Spinal cord (tissue), 9 donors: ENCODE measurements at regions not wholly inside any gene's neighbourhood (a gene's known extent, or its start where the extent isn't known, plus 50 kb on each side); places are given as distances from the start of the nearest gene placed in this dataset.

Experiments
- DNase-seq, 6 donors: peaks; one replicate each; pipeline versions ENCODE4 v3.0.0 to v3.0.0-alpha.2; 2013 to 2015; ENCODE audit warnings: low spot score in 6 of 6, low read depth in 4 of 6
- H3K27ac ChIP-seq: one replicate; pipeline ENCODE4 v1.5.1; 2013; ENCODE audit warnings: low read depth, low read length, control low read depth
- H3K27me3 ChIP-seq: one replicate; pipeline ENCODE4 v1.6.1; 2013; ENCODE audit warnings: low read length; ENCODE audit not compliant: control insufficient read depth, insufficient read depth
- H3K36me3 ChIP-seq: one replicate; pipeline ENCODE4 v1.6.1; 2013; ENCODE audit warnings: low read length; ENCODE audit not compliant: control insufficient read depth, insufficient read depth
- H3K4me1 ChIP-seq: one replicate; pipeline ENCODE4 v1.6.1; 2013; ENCODE audit warnings: low read length; ENCODE audit not compliant: control insufficient read depth, insufficient read depth
- H3K4me3 ChIP-seq: one replicate; pipeline ENCODE4 v1.5.1; 2013; ENCODE audit warnings: low read depth, low read length, control low read depth
- H3K9me3 ChIP-seq: one replicate; pipeline ENCODE4 v1.6.1; 2013; ENCODE audit warnings: low read length; ENCODE audit not compliant: control insufficient read depth, insufficient read depth
- WGBS: methylation state at CpG from one replicate; pipeline ENCODE4 v1.1.5; 2013; ENCODE audit warnings: missing lambda C conversion rate; ENCODE audit not compliant: insufficient coverage; 5-methylcytosine and 5-hydroxymethylcytosine counted together
- donor health status: healthy.

GRCh38 chr3:88986834-88987233 lies 120.6 kb upstream of the EPHA3 start:
- Histone ChIP-seq H3K9me3 (no peaks in the 10 kb centered on the region), H3K36me3 (no peaks in the 10 kb centered on the region), H3K27ac (no peak overlapping the region), H3K4me3 (no peak overlapping the region), H3K4me1 (no peaks in the 10 kb centered on the region), H3K27me3 (no peaks in the 10 kb centered on the region)
- peak in 1 of 6 donors; percentile 3 for DNase-seq
- no CpG with 5 or more reads among the region's 2 CpGs for WGBS

GRCh38 chr3:88987776-88988175 lies 119.6 kb upstream of the EPHA3 start:
- Histone ChIP-seq H3K36me3 (no peaks in the 10 kb centered on the region), H3K4me3 (no peak overlapping the region), H3K27me3 (no peaks in the 10 kb centered on the region), H3K4me1 (no peaks in the 10 kb centered on the region), H3K9me3 (no peaks in the 10 kb centered on the region), H3K27ac (no peak overlapping the region)
- no peak for DNase-seq

- Histone ChIP-seq H3K9me3 (no peaks in the 10 kb centered on the region), H3K36me3 (no peaks in the 10 kb centered on the region), H3K27ac (no peak overlapping the region), H3K27me3 (no peaks in the 10 kb centered on the region), H3K4me1 (no peaks in the 10 kb centered on the region), H3K4me3 (no peak overlapping the region)
- no peak for DNase-seq
- WGBS: 89% methylated on average over 2 of the region's 3 CpGs
These were observed 118.5 kb upstream of the EPHA3 start for GRCh38 chr3:88988906-88989305.

GRCh38 chr3:88991496-88991895 lies 115.9 kb upstream of the EPHA3 start:
- Histone ChIP-seq H3K27me3 (no peaks in the 10 kb centered on the region), H3K4me3 (no peak overlapping the region), H3K9me3 (no peaks in the 10 kb centered on the region), H3K36me3 (no peaks in the 10 kb centered on the region), H3K27ac (no peak overlapping the region), H3K4me1 (no peaks in the 10 kb centered on the region)
- DNase-seq: no peak

GRCh38 chr3:88996691-88997090 lies 110.7 kb upstream of the EPHA3 start:
- Histone ChIP-seq H3K27me3 (no peaks in the 10 kb centered on the region), H3K9me3 (no peaks in the 10 kb centered on the region), H3K27ac (no peak overlapping the region), H3K4me1 (no peaks in the 10 kb centered on the region), H3K36me3 (no peaks in the 10 kb centered on the region), H3K4me3 (no peak overlapping the region)
- WGBS: 60% methylated on average over 1 of the region's 3 CpGs
- DNase-seq: peak in 3 of 6 donors; percentile 5 to 84 (median 7)

GRCh38 chr3:88997260-88997659 lies 110.2 kb upstream of the EPHA3 start:
- no peak overlapping the region for H3K4me3 ChIP-seq
- no peaks in the 10 kb centered on the region for H3K27me3 ChIP-seq
- DNase-seq: peak in 2 of 6 donors; percentile 16 to 25
- no peaks in the 10 kb centered on the region for H3K4me1 ChIP-seq
- no CpG with 5 or more reads among the region's 3 CpGs for WGBS
- no peak overlapping the region for H3K27ac ChIP-seq
- no peaks in the 10 kb centered on the region for H3K36me3 ChIP-seq
- no peaks in the 10 kb centered on the region for H3K9me3 ChIP-seq

GRCh38 chr3:89000886-89001285 lies 106.5 kb upstream of the EPHA3 start:
- Histone ChIP-seq H3K36me3 (no peaks in the 10 kb centered on the region), H3K9me3 (no peaks in the 10 kb centered on the region), H3K4me3 (no peak overlapping the region), H3K27ac (no peak overlapping the region), H3K27me3 (no peaks in the 10 kb centered on the region), H3K4me1 (no peaks in the 10 kb centered on the region)
- no CpG with 5 or more reads among the region's 1 CpG for WGBS
- DNase-seq: peak in 1 of 6 donors; percentile 23

- no peaks in the 10 kb centered on the region for H3K9me3 ChIP-seq
- no peaks in the 10 kb centered on the region for H3K36me3 ChIP-seq
- no peak overlapping the region for H3K4me3 ChIP-seq
- DNase-seq: no peak
- H3K4me1 ChIP-seq: no peaks in the 10 kb centered on the region
- WGBS: no CpG with 5 or more reads among the region's 5 CpGs
- H3K27ac ChIP-seq: no peak overlapping the region
- H3K27me3 ChIP-seq: no peaks in the 10 kb centered on the region
These were observed 105.2 kb upstream of the EPHA3 start for GRCh38 chr3:89002191-89002590.

GRCh38 chr3:89013536-89013935 lies 93.9 kb upstream of the EPHA3 start:
- Histone ChIP-seq H3K4me3 (no peak overlapping the region), H3K36me3 (no peaks in the 10 kb centered on the region), H3K27ac (no peak overlapping the region), H3K27me3 (no peaks in the 10 kb centered on the region), H3K9me3 (peaks cover 2% of the 10 kb centered on the region), H3K4me1 (no peaks in the 10 kb centered on the region)
- peak in 1 of 6 donors; percentile 80 for DNase-seq
- WGBS: no CpG with 5 or more reads among the region's 3 CpGs

GRCh38 chr3:89017531-89017930 lies 89.9 kb upstream of the EPHA3 start:
- no peak overlapping the region for H3K4me3 ChIP-seq
- no peaks in the 10 kb centered on the region for H3K27me3 ChIP-seq
- no peak for DNase-seq
- no peaks in the 10 kb centered on the region for H3K9me3 ChIP-seq
- no peaks in the 10 kb centered on the region for H3K4me1 ChIP-seq
- H3K36me3 ChIP-seq: no peaks in the 10 kb centered on the region
- no peak overlapping the region for H3K27ac ChIP-seq
- WGBS: no CpG with 5 or more reads among the region's 1 CpG
